ENCODE measurements at regions not wholly inside any gene's neighbourhood (a gene's known extent, or its start where the extent isn't known, plus 50 kb on each side); places are given as distances from the start of the nearest gene placed in this dataset.

GRCh38 chr1:166353213-166353612, 186.4 kb upstream of the FAM78B start:
- Histone ChIP-seq H3K4me1 (no peaks in the 10 kb centered on the region), H3K27ac (no peak overlapping the region), H3K9me3 (no peaks in the 10 kb centered on the region), H3K4me3 (no peak overlapping the region), H3K27me3 (peaks cover 4% of the 10 kb centered on the region), H3K36me3 (no peaks in the 10 kb centered on the region)
- TF ChIP-seq POLR2A (IDR thresholded peaks at IDR 0.05) (no peak), EP300 (IDR thresholded peaks at IDR 0.05; ENCODE audit: low read depth) (no peak), POLR2AphosphoS5 (IDR thresholded peaks at IDR 0.05) (no peak), CTCF (IDR thresholded peaks at IDR 0.05) (no peak)
- DNase-seq, result no peak
- intact Hi-C loops (cut with DNase I; ENCODE audit: low total_unique reads), result no loop called here
- WGBS, 2 donors (ENCODE audit: low coverage in 1 of 2), result 63 to 89% methylated on average over 2 to 3 of the region's 3 CpGs
- in situ Hi-C loops (cut with MboI; ENCODE audit: low pct_ligation_motif_present in 1 of 4, low pct_unique_long_range_greater_than_20kb in 1 of 4, low sequenced_read_pairs in 3 of 4), result no loop called here

GRCh38 chr1:166354406-166354805, 187.6 kb upstream of the FAM78B start:
- H3K27me3 ChIP-seq, result peaks cover 4% of the 10 kb centered on the region
- intact Hi-C loops (cut with DNase I; ENCODE audit: low total_unique reads) (no loop called here), in situ Hi-C loops (cut with MboI; ENCODE audit: low pct_ligation_motif_present in 1 of 4, low pct_unique_long_range_greater_than_20kb in 1 of 4, low sequenced_read_pairs in 3 of 4) (no loop called here)
- no peaks in the 10 kb centered on the region for H3K36me3 ChIP-seq
- 48 to 68% methylated on average over 3 to 4 of the region's 4 CpGs for WGBS, 2 donors (ENCODE audit: low coverage in 1 of 2)
- no peak for DNase-seq
- H3K9me3 ChIP-seq, result no peaks in the 10 kb centered on the region
- H3K4me3 ChIP-seq, result no peak overlapping the region
- TF ChIP-seq CTCF (IDR thresholded peaks at IDR 0.05) (no peak), POLR2A (IDR thresholded peaks at IDR 0.05) (no peak), EP300 (IDR thresholded peaks at IDR 0.05; ENCODE audit: low read depth) (no peak), POLR2AphosphoS5 (IDR thresholded peaks at IDR 0.05) (no peak)
- H3K27ac ChIP-seq, result no peak overlapping the region
- no peaks in the 10 kb centered on the region for H3K4me1 ChIP-seq

GRCh38 chr1:166365081-166365480, 198.3 kb upstream of the FAM78B start:
- in situ Hi-C loops (cut with MboI; ENCODE audit: low pct_ligation_motif_present in 1 of 4, low pct_unique_long_range_greater_than_20kb in 1 of 4, low sequenced_read_pairs in 3 of 4), result no loop called here
- TF ChIP-seq CTCF (IDR thresholded peaks at IDR 0.05) (no peak), EP300 (IDR thresholded peaks at IDR 0.05; ENCODE audit: low read depth) (no peak), POLR2AphosphoS5 (IDR thresholded peaks at IDR 0.05) (no peak), POLR2A (IDR thresholded peaks at IDR 0.05) (no peak)
- Histone ChIP-seq H3K27me3 (no peaks in the 10 kb centered on the region), H3K4me3 (no peak overlapping the region), H3K36me3 (no peaks in the 10 kb centered on the region), H3K9me3 (no peaks in the 10 kb centered on the region), H3K27ac (no peak overlapping the region), H3K4me1 (no peaks in the 10 kb centered on the region)
- no peak for DNase-seq
- WGBS, 2 donors (ENCODE audit: low coverage in 1 of 2), result 73 to 86% methylated on average over 3 to 4 of the region's 4 CpGs
- intact Hi-C loops (cut with DNase I; ENCODE audit: low total_unique reads), result no loop called here

- 49 to 76% methylated on average over 2 to 3 of the region's 3 CpGs for WGBS, 2 donors (ENCODE audit: low coverage in 1 of 2)
- no peak for DNase-seq
Observed at GRCh38 chr1:166368030-166368429, 201.2 kb upstream of the FAM78B start.

More at GRCh38 chr1:166368030-166368429, 201.2 kb upstream of the FAM78B start:
- in situ Hi-C loops (cut with MboI; ENCODE audit: low pct_ligation_motif_present in 1 of 4, low pct_unique_long_range_greater_than_20kb in 1 of 4, low sequenced_read_pairs in 3 of 4), result no loop called here
- H3K27ac ChIP-seq, result no peak overlapping the region
- H3K27me3 ChIP-seq, result no peaks in the 10 kb centered on the region
- no peaks in the 10 kb centered on the region for H3K9me3 ChIP-seq
- H3K4me3 ChIP-seq, result no peak overlapping the region
- no peaks in the 10 kb centered on the region for H3K4me1 ChIP-seq
- intact Hi-C loops (cut with DNase I; ENCODE audit: low total_unique reads), result no loop called here
- H3K36me3 ChIP-seq, result no peaks in the 10 kb centered on the region
- TF ChIP-seq EP300 (IDR thresholded peaks at IDR 0.05; ENCODE audit: low read depth) (no peak), CTCF (IDR thresholded peaks at IDR 0.05) (no peak), POLR2A (IDR thresholded peaks at IDR 0.05) (no peak), POLR2AphosphoS5 (IDR thresholded peaks at IDR 0.05) (no peak)

All from transverse colon (tissue), 4 donors.